ENCODE measurements at regions not wholly inside any gene's neighbourhood (a gene's known extent, or its start where the extent isn't known, plus 50 kb on each side); places are given as distances from the start of the nearest gene placed in this dataset.

DNA sequence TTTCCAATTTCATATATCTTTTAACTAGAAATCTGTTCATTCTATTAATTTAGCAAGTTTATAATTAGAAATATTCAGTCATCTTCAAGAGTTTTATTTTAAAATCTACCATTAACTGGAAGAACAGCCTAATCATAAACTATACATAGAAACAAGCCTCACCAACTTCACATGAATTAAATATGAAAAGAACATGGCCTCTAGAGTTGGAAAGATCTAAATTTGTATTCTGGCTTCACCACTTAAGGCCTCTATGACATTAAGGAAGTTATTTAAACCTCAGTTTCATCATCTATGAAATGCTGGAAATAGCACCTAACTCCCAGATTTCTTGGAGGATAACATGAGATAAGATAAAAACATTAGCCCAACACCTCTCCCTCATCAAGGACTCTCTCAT is 51.4 kb upstream of the SCN7A start:
- no peak for DNase-seq
